Neuronal stem cell (in vitro differentiated cells): ENCODE measurements at regions not wholly inside any gene's neighbourhood (a gene's known extent, or its start where the extent isn't known, plus 50 kb on each side); places are given as distances from the start of the nearest gene placed in this dataset.

Experiments used
- DNase-seq: peaks from one replicate; pipeline ENCODE4 v3.0.0-alpha.2; 2013; ENCODE audit warnings: low spot score
- H2AFZ ChIP-seq: one replicate; pipeline ENCODE4 v1.6.1; 2013; ENCODE audit warnings: mild to moderate bottlenecking, low read length, inconsistent platforms
- H2AK5ac ChIP-seq: 2 replicates; pipeline ENCODE4 v1.6.1; 2013; ENCODE audit warnings: low read depth, mild to moderate bottlenecking, inconsistent platforms, low read length, moderate library complexity, mixed read lengths
- H2BK120ac ChIP-seq: 2 replicates; pipeline ENCODE4 v1.6.1; 2013; ENCODE audit warnings: low read depth, mild to moderate bottlenecking, inconsistent platforms, low read length, moderate library complexity, mixed read lengths
- H2BK12ac ChIP-seq: one replicate; pipeline ENCODE4 v1.6.1; 2013; ENCODE audit warnings: low read length, inconsistent platforms
- H2BK15ac ChIP-seq: 2 replicates; pipeline ENCODE4 v1.6.1; 2013; ENCODE audit warnings: mild to moderate bottlenecking, low read length, inconsistent platforms, mixed read lengths
- H2BK5ac ChIP-seq: one replicate; pipeline ENCODE4 v1.6.1; 2013; ENCODE audit warnings: inconsistent platforms, mild to moderate bottlenecking, low read length, moderate library complexity
- H3K14ac ChIP-seq: one replicate; pipeline ENCODE4 v1.6.1; 2013; ENCODE audit warnings: low read length, inconsistent platforms
- H3K18ac ChIP-seq: 2 replicates; pipeline ENCODE4 v1.6.1; 2013; ENCODE audit warnings: low read length, inconsistent platforms
- H3K23ac ChIP-seq: 2 replicates; pipeline ENCODE4 v1.6.1; 2013; ENCODE audit warnings: low read depth, mild to moderate bottlenecking, mixed read lengths, low read length, inconsistent platforms; ENCODE audit not compliant: poor library complexity
- H3K27ac ChIP-seq: replicated peaks from 3 replicates; pipeline ENCODE4 v1.5.1; 2013; ENCODE audit warnings: low read length, inconsistent platforms
- H3K27me3 ChIP-seq, 3 experiments: 2 replicates each; pipeline ENCODE4 v1.6.1; 2013; ENCODE audit warnings: low read length in 3 of 3, mild to moderate bottlenecking in 2 of 3, inconsistent platforms in 1 of 3, low read depth in 1 of 3, mixed read lengths in 1 of 3, moderate library complexity in 1 of 3; ENCODE audit not compliant: control insufficient read depth in 3 of 3, insufficient read depth in 3 of 3
- H3K36me3 ChIP-seq, 2 donors: replicated peaks in 1 of 2; 2 replicates each; pipeline ENCODE4 v1.6.1; 2013; ENCODE audit warnings: low read length in 2 of 2; ENCODE audit not compliant: control insufficient read depth in 2 of 2, insufficient read depth in 2 of 2
- H3K4ac ChIP-seq: 2 replicates; pipeline ENCODE4 v1.6.1; 2013; ENCODE audit warnings: inconsistent platforms, mild to moderate bottlenecking, low read length, moderate library complexity
- H3K4me1 ChIP-seq, 2 donors: 1 replicate in 1 of 2; 2 replicates in 1 of 2; pipeline ENCODE4 v1.6.1; 2013; ENCODE audit warnings: low read length in 2 of 2, low read depth in 1 of 2; ENCODE audit not compliant: control insufficient read depth in 2 of 2, insufficient read depth in 1 of 2
- H3K4me2 ChIP-seq: one replicate; pipeline ENCODE4 v1.6.1; 2013; ENCODE audit warnings: mild to moderate bottlenecking, low read length, inconsistent platforms; ENCODE audit not compliant: insufficient read depth, poor library complexity, severe bottlenecking
- H3K4me3 ChIP-seq, 2 donors: 2 replicates each; pipeline ENCODE4 v1.5.1; 2013; ENCODE audit warnings: low read length in 2 of 2, mild to moderate bottlenecking in 2 of 2, inconsistent platforms in 1 of 2, moderate library complexity in 1 of 2
- H3K79me1 ChIP-seq: one replicate; pipeline ENCODE4 v1.6.1; 2013; ENCODE audit warnings: low read depth, mild to moderate bottlenecking, inconsistent platforms, low read length, moderate library complexity
- H3K9ac ChIP-seq: one replicate; pipeline ENCODE4 v1.6.1; 2013; ENCODE audit warnings: mild to moderate bottlenecking, low read depth, low read length, inconsistent platforms; ENCODE audit not compliant: poor library complexity
- H3K9me3 ChIP-seq, 2 donors: replicated peaks in 1 of 2; 2 replicates each; pipeline versions ENCODE3 to v1.6.1; 2013; ENCODE audit warnings: low read length in 2 of 2, mild to moderate bottlenecking in 2 of 2, inconsistent platforms in 1 of 2, low read depth in 1 of 2, mixed read lengths in 1 of 2, moderate library complexity in 1 of 2; ENCODE audit not compliant: control insufficient read depth in 2 of 2, insufficient read depth in 1 of 2
- H4K8ac ChIP-seq: one replicate; pipeline ENCODE4 v1.6.1; 2013; ENCODE audit warnings: low read depth, mild to moderate bottlenecking, inconsistent platforms, low read length, moderate library complexity
- H4K91ac ChIP-seq: one replicate; pipeline ENCODE4 v1.6.1; 2013; ENCODE audit warnings: low read length, low read depth, mild to moderate bottlenecking, inconsistent platforms; ENCODE audit not compliant: poor library complexity
- WGBS, 2 donors: extraction: QIAGEN DNeasy Blood & Tissue Kit; methylation state at CpG; one replicate each; pipeline ENCODE4 v1.1.7; 2013; ENCODE audit warnings: missing lambda C conversion rate in 2 of 2, mixed read lengths in 1 of 2; ENCODE audit not compliant: insufficient read length in 2 of 2, insufficient replicate concordance in 1 of 2; ENCODE audit errors: extremely low coverage in 2 of 2; 5-methylcytosine and 5-hydroxymethylcytosine counted together

DNA sequence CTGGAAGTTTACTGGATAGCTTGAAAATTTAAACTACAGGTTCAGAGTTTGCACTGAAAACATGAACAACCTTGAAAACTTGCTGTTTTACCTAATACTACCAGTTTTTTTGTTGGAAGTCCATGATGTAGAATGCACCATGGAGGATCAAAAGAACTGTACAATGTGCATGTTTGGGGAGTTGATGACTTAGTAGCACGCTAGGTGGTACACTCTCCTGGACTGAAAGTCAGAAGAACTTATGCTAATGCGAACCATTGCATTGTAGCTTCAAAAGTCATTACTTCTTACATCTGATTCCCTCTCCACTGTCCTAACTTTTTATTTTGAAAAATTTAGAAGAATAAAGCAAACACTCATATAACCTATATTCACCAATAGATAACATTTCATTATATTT is 211.0 kb downstream of the OSTF1 start:
- no peak overlapping the region for H3K4me2 ChIP-seq
- H2BK15ac ChIP-seq = no peak overlapping the region
- no peak overlapping the region for H3K4ac ChIP-seq
- H2BK12ac ChIP-seq = no peak overlapping the region
- H3K23ac ChIP-seq = no peak overlapping the region
- no peaks in the 10 kb centered on the region for H3K79me1 ChIP-seq
- no peak overlapping the region for H4K91ac ChIP-seq
- H2AFZ ChIP-seq = no peak overlapping the region
- no peak for DNase-seq
- no peaks in the 10 kb centered on the region for H3K27me3 ChIP-seq
- no peak overlapping the region for H3K9ac ChIP-seq
- H3K36me3 ChIP-seq = no peaks in the 10 kb centered on the region
- no peak overlapping the region for H3K18ac ChIP-seq
- no peak overlapping the region for H2BK120ac ChIP-seq
- no peak overlapping the region for H2AK5ac ChIP-seq
- no peak overlapping the region for H3K27ac ChIP-seq
- H2BK5ac ChIP-seq = no peak overlapping the region
- no peak overlapping the region for H4K8ac ChIP-seq
- no CpG with 5 or more reads among the region's 2 CpGs for WGBS, 2 donors
- H3K4me1 ChIP-seq = no peaks in the 10 kb centered on the region
- no peaks in the 10 kb centered on the region for H3K9me3 ChIP-seq
- H3K14ac ChIP-seq = no peak overlapping the region
- H3K4me3 ChIP-seq = no peak overlapping the region

DNA sequence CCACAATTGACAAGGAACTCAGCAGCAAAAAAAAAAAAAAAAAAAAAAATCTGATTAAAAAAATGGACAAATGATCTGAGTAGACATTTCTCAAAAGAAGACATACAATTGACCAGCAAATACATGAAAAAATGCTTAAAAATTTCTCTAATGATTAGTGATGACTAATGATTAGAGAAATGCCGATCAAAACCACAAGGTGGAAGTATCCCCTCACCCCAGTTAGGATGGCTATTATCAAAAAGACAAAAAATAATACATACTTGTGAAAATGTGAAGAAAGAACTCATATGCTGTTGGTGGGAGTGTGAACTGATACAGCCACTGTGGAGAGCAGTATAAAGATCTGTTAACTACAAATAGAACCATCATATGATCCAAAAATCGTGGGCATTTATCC is 245.3 kb downstream of the OSTF1 start:
- no peak overlapping the region for H3K9ac ChIP-seq
- H2AK5ac ChIP-seq = no peak overlapping the region
- H3K27ac ChIP-seq = no peak overlapping the region
- DNase-seq = no peak
- no peak overlapping the region for H4K8ac ChIP-seq
- no peak overlapping the region for H3K4me2 ChIP-seq
- WGBS, 2 donors = no CpG with 5 or more reads among the region's 2 CpGs
- no peaks in the 10 kb centered on the region for H3K9me3 ChIP-seq
- H3K36me3 ChIP-seq = no peaks in the 10 kb centered on the region
- H3K4me3 ChIP-seq = no peak overlapping the region
- no peak overlapping the region for H3K23ac ChIP-seq
- no peaks in the 10 kb centered on the region for H3K27me3 ChIP-seq
- H3K14ac ChIP-seq = no peak overlapping the region
- H3K18ac ChIP-seq = no peak overlapping the region
- no peak overlapping the region for H4K91ac ChIP-seq
- H2AFZ ChIP-seq = no peak overlapping the region
- no peak overlapping the region for H2BK5ac ChIP-seq
- no peaks in the 10 kb centered on the region for H3K4me1 ChIP-seq
- no peaks in the 10 kb centered on the region for H3K79me1 ChIP-seq
- no peak overlapping the region for H3K4ac ChIP-seq
- H2BK15ac ChIP-seq = no peak overlapping the region
- no peak overlapping the region for H2BK120ac ChIP-seq
- H2BK12ac ChIP-seq = no peak overlapping the region

GRCh38 chr9:75358846-75359245 is 270.5 kb downstream of the OSTF1 start:
- Histone ChIP-seq H3K27me3 (no peaks in the 10 kb centered on the region), H3K18ac (no peak overlapping the region), H3K9ac (no peak overlapping the region), H3K9me3 (no peaks in the 10 kb centered on the region), H2BK15ac (no peak overlapping the region), H4K91ac (no peak overlapping the region), H2BK120ac (no peak overlapping the region), H3K36me3 (no peaks in the 10 kb centered on the region), H3K79me1 (no peaks in the 10 kb centered on the region), H2BK5ac (no peak overlapping the region), H3K23ac (no peak overlapping the region), H3K14ac (no peak overlapping the region), H3K4me2 (no peak overlapping the region), H2AK5ac (no peak overlapping the region), H3K27ac (no peak overlapping the region), H4K8ac (no peak overlapping the region), H3K4me3 (no peak overlapping the region), H3K4me1 (no peaks in the 10 kb centered on the region), H2AFZ (no peak overlapping the region), H3K4ac (no peak overlapping the region), H2BK12ac (no peak overlapping the region)
- DNase-seq = no peak
- WGBS, 2 donors = no CpG with 5 or more reads among the region's 1 CpG

- Histone ChIP-seq H3K36me3 (no peaks in the 10 kb centered on the region), H4K91ac (no peak overlapping the region), H3K23ac (no peak overlapping the region), H2AK5ac (no peak overlapping the region), H2BK15ac (no peak overlapping the region), H3K4me3 (no peak overlapping the region), H2BK120ac (no peak overlapping the region), H4K8ac (no peak overlapping the region), H3K27me3 (no peaks in the 10 kb centered on the region), H3K9me3 (no peaks in the 10 kb centered on the region), H3K18ac (no peak overlapping the region), H3K14ac (no peak overlapping the region), H2BK5ac (no peak overlapping the region), H3K79me1 (no peaks in the 10 kb centered on the region), H3K4me1 (no peaks in the 10 kb centered on the region), H2AFZ (no peak overlapping the region), H3K4ac (no peak overlapping the region), H2BK12ac (no peak overlapping the region), H3K27ac (no peak overlapping the region), H3K9ac (no peak overlapping the region), H3K4me2 (no peak overlapping the region)
- DNase-seq = no peak
- WGBS, 2 donors = no CpG with 5 or more reads among the region's 3 CpGs
Observed at GRCh38 chr9:75359638-75360037, 271.3 kb downstream of the OSTF1 start.
